BE2C (cell line): ENCODE measurements at regions not wholly inside any gene's neighbourhood (a gene's known extent, or its start where the extent isn't known, plus 50 kb on each side); places are given as distances from the start of the nearest gene placed in this dataset.
"Not testable (repeated sequence)": the region's sequence is repeated elsewhere in the genome, so short reads cannot be mapped to it uniquely, and the experiment has no call there.

ENCODE experiments used
- DNase-seq: peaks from one replicate; pipeline ENCODE4 v3.0.0-alpha.2; 2020
- H3K27me3 ChIP-seq: fragments of 250-450 bp; sonication (Bioruptor Pico); 2 replicates; pipeline ENCODE4 v1.5.1; 2020; ENCODE audit warnings: mild to moderate bottlenecking
- H3K36me3 ChIP-seq: fragments of 250-450 bp; sonication (Bioruptor Pico); 2 replicates; pipeline ENCODE4 v1.5.1; 2020; ENCODE audit warnings: mild to moderate bottlenecking
- H3K4me1 ChIP-seq: fragments of 250-450 bp; sonication (Bioruptor Pico); 2 replicates; pipeline ENCODE4 v1.5.1; 2020
- H3K4me3 ChIP-seq: 2 replicates; pipeline ENCODE4 v1.5.1; 2011; ENCODE audit warnings: low read depth, low read length
- H3K9me3 ChIP-seq: fragments of 250-450 bp; sonication (Bioruptor Pico); 2 replicates; pipeline ENCODE4 v1.5.1; 2020
- CTCF ChIP-seq: IDR thresholded peaks from 2 replicates; pipeline ENCODE4 v1.5.1; 2012; ENCODE audit warnings: mild to moderate bottlenecking, low read depth, low read length

GRCh38 chr3:145017959-145018358 lies 1046.3 kb downstream of the DIPK2A start:
- Histone ChIP-seq H3K36me3 (no peaks in the 10 kb centered on the region), H3K27me3 (no peaks in the 10 kb centered on the region), H3K4me3 (no peak overlapping the region), H3K4me1 (no peaks in the 10 kb centered on the region), H3K9me3 (no peaks in the 10 kb centered on the region)
- no peak for TF ChIP-seq CTCF
- no peak for DNase-seq

GRCh38 chr3:145022447-145022846 lies 1050.8 kb downstream of the DIPK2A start:
- H3K4me3 ChIP-seq = no peak overlapping the region
- H3K4me1 ChIP-seq = no peaks in the 10 kb centered on the region
- no peaks in the 10 kb centered on the region for H3K27me3 ChIP-seq
- no peaks in the 10 kb centered on the region for H3K9me3 ChIP-seq
- no peak for DNase-seq
- H3K36me3 ChIP-seq = no peaks in the 10 kb centered on the region
- TF ChIP-seq CTCF = no peak

GRCh38 chr3:145024700-145025099 lies 1053.1 kb downstream of the DIPK2A start:
- Histone ChIP-seq H3K9me3 (no peaks in the 10 kb centered on the region), H3K36me3 (no peaks in the 10 kb centered on the region), H3K4me1 (peaks cover under 1% of the 10 kb centered on the region; the same call in 1 of the 2 replicates), H3K27me3 (no peaks in the 10 kb centered on the region), H3K4me3 (no peak overlapping the region)
- no peak for TF ChIP-seq CTCF
- no peak for DNase-seq

GRCh38 chr3:145027186-145027585 lies 1055.6 kb downstream of the DIPK2A start:
- H3K27me3 ChIP-seq, DNase-seq, H3K9me3 ChIP-seq, H3K4me1 ChIP-seq, H3K4me3 ChIP-seq, H3K36me3 ChIP-seq: not testable (repeated sequence)

- no peak for DNase-seq
- Histone ChIP-seq H3K9me3 (no peaks in the 10 kb centered on the region), H3K4me3 (no peak overlapping the region), H3K36me3 (no peaks in the 10 kb centered on the region), H3K27me3 (no peaks in the 10 kb centered on the region), H3K4me1 (peaks cover 7% of the 10 kb centered on the region; the same call in 1 of the 2 replicates)
- no peak for TF ChIP-seq CTCF
Observed at GRCh38 chr3:145032791-145033190, 1061.2 kb downstream of the DIPK2A start.

GRCh38 chr3:145035682-145036081 lies 1064.1 kb downstream of the DIPK2A start:
- no peak for TF ChIP-seq CTCF
- Histone ChIP-seq H3K27me3 (no peaks in the 10 kb centered on the region), H3K4me3 (no peak overlapping the region), H3K4me1 (no peaks in the 10 kb centered on the region), H3K9me3 (no peaks in the 10 kb centered on the region), H3K36me3 (no peaks in the 10 kb centered on the region)
- DNase-seq = no peak

- DNase-seq, H3K36me3 ChIP-seq: not testable (repeated sequence)
Observed at GRCh38 chr3:145054055-145054454, 1082.4 kb downstream of the DIPK2A start.

More at GRCh38 chr3:145054055-145054454, 1082.4 kb downstream of the DIPK2A start:
- peaks cover 15% of the 10 kb centered on the region for H3K4me1 ChIP-seq
- not testable (repeated sequence) for H3K27me3 ChIP-seq, H3K4me3 ChIP-seq, H3K9me3 ChIP-seq
